ENCODE measurements at regions not wholly inside any gene's neighbourhood (a gene's known extent, or its start where the extent isn't known, plus 50 kb on each side); places are given as distances from the start of the nearest gene placed in this dataset.

DNA sequence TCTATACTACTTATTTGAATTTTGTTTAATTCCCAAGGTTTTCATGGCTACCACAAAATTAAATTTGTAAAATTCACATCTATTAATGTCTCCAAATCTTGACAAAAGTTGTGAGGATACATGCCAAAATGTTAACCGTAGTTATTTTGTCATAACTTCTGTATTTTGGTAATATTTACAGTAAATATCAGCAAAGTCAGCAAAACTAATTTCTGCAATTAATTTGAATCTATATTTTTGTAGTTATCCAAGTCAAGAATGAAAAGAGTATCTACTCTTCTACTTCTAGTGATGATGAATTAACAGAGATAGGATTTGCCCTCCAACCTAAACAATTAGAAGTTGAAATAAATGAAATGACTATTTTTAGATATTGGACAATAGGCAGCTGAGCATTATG lies 238.9 kb downstream of the CYP26B1 start:
- 83 to 96% (median 96%) methylated on average over 1 of the region's 1 CpG for WGBS, 3 donors
- no peak overlapping the region for H3K27ac ChIP-seq (ENCODE audit: low read depth, low read length)

DNA sequence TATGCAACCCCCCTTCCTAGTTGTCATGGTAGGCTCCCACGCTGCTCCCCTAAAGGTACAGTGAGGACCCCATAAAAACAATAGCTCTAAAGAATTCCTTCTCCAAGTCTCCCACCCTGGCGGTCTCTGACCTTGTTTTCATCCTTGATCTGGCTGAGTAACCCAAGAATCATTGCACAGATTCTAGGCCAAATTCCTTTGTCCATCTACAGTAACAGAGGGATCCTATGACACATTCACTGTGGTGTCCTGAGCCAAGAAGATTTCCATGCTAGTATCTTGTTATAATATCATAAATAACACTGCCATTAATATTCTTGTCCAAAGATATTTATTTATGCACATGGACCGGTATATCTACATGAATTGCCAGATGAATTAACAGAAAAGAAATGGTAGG lies 240.2 kb downstream of the CYP26B1 start:
- no peak overlapping the region for H3K27ac ChIP-seq (ENCODE audit: low read depth, low read length)
- WGBS, 3 donors: 84 to 90% (median 85%) methylated on average over 3 of the region's 3 CpGs

DNA sequence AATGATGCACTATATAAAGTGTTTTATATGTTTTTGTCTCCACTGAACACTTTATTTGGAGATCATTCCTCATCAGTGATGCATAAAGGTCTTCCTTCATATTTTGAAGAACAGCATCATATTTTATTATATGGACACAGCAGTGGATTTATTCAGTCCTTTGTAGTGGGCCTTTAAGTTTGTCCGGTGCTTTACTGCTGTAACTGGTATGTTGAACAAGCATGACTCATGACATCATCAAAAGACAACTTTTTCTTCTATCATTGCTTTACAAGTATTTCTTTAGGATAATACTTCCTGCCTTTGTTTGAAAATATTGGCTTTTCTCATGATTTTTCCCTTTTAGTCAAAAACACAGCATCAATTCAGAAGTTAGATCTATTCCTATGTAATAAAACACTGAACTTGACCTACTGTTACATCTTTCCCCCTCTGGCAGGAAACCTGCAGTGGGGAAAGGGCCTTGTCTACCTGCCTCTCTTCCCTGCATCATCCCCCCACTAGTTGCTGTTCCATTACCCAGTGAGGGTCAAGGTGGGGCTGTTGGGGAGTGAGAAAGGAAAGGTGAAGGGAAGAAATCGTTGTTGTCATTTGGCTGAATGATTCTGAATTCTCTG lies 241.2 kb downstream of the CYP26B1 start:
- 75 to 95% (median 90%) methylated on average over 2 of the region's 2 CpGs for WGBS, 3 donors
- no peak overlapping the region for H3K27ac ChIP-seq (ENCODE audit: low read depth, low read length)

DNA sequence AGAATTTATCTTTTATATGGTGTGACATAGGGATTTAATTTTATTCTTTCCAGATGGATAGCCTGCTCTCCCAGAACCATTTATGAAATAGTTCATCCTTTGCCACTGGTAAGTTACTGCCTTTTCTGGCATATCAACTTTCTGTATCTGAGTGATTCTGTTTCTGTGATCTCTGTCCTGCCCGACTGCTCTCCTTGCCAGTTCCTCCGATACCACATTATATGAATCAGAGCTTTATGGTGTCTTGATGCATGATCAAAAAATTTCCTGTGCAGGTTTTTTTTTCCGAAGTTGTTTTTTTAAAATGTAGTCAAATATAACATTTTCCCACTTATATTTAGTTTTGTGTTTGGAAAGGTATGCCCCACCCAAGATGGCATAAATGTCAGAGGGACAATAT lies 242.5 kb downstream of the CYP26B1 start:
- no peak overlapping the region for H3K27ac ChIP-seq (ENCODE audit: low read depth, low read length)
- WGBS, 3 donors: 81 to 91% (median 89%) methylated on average over 3 of the region's 3 CpGs

DNA sequence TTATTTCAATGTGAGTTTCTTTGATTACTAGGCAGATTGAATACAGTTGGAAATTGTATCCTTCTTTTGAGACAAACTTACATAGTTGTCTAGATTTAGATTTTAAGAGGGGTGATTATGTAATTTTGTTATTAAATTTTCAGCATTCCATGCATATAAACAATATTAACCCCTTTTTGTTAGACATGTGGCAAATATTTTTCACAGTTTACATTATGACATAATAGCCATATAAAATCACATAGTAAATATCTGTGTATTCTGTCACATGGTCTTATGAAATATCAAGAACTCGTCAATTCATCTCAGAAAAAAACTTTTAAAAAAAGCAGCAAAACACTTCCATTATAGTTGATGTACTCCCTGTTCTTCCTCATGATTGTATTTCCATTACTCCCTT lies 243.8 kb downstream of the CYP26B1 start:
- H3K27ac ChIP-seq (ENCODE audit: low read depth, low read length): no peak overlapping the region
- 79 to 86% (median 84%) methylated on average over 1 of the region's 1 CpG for WGBS, 3 donors

DNA sequence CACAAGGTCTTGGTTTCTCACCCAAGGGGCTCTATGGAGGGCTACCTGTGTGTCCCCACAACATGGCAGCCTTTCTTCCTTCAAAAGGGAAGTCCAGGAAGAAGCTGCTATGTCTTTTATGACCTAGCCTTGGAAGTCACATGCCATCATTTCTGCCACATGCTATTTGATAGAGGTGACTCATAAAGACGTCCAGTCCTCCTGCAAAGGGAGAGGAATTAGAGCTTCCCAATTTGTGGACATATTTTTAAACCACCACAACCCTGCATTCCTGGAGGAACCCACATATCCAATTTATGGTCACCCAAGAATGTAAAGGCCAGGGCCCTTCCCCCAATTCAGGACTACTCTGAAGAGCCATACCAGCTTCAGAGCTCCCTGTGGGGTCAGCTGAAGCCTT lies 246.2 kb downstream of the CYP26B1 start:
- 65 to 91% (median 73%) methylated on average over 1 of the region's 1 CpG for WGBS, 3 donors
- no peak overlapping the region for H3K27ac ChIP-seq (ENCODE audit: low read depth, low read length)

DNA sequence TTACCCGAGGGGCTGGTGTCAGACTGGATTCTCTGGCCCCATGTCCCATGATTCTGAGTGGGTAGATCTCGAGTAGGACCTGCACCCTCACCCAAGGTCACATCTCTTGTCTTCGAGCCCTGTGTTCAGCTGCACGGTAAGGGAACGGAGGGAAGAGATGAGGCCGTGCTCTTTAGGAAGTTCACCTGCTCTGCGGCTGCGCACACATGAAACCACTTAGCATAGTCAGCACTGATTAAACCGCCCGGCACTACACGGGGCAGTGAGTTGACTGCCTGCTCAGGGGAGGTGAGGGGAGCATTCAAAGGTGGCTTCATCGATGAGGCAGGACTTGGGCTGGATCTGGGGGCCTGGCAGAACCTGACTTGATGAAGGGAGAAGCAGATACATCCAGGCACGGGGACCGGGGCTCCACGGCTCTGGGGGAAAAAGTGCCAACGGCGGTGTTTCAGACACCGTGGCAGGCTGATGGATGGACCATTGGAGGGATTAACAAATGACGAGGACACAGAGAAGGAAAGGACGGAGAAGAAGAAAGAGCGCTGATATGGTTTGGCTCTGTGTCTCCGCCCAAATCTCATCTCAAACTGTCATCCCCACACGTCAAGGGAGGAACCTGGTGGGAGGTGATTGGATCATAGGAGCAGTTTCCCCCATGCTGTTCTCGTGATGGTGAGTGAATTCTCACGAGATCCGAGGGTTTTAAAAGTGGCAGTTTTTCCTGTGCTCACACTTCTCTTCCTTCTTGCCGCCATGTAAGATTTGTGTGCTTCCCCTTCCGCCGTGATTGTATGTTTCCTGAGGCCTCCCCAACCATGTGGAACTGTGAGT lies 248.6 kb downstream of the CYP26B1 start:
- 71 to 80% (median 76%) methylated on average over 29 of the region's 29 CpGs for WGBS, 3 donors

DNA sequence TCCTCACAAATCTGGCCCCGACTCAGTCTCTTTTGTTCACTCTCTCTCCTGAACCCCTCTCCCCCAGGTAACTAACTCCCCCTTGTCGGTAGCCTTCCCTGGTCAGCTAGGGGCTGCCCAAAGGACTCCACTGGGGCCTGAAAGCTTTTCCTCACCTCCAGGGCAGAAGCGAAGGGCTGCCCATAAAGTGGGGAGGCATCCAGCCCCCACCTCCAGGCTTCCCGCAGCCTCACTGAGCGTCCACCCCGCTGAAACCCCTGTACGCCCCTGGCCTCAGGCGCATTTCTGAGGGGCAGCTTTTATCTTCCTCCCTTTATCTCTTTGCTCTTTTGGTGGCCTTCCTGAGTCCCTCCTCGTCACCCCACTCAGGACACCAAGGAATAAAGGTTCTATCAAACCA lies 249.3 kb downstream of the CYP26B1 start:
- 88 to 92% (median 90%) methylated on average over 9 of the region's 9 CpGs for WGBS, 3 donors
- no peak overlapping the region for H3K27ac ChIP-seq (ENCODE audit: low read depth, low read length)

More for the DNA sequence above, 248.6 kb downstream of the CYP26B1 start:
- no peak overlapping the region for H3K27ac ChIP-seq (ENCODE audit: low read depth, low read length)

DNA sequence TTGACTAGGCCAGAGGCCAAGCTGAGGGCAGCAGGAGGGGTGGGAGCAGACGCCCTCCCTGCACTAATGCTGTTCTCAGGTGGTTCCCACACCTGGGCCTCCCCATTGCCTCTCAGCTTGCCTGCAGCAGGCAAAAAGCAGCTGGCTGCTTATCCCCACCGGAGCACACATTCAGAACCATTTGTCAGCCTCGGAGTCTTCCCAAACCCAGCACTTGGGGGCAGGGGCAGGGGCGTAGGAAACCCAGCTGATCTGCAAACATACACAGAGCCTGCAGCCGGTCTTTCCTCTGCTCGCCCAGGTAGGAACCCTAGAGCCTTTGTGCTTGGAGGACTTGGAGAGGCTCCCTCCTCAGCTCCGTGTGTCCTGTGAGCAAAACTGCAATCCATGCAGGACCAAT lies 249.8 kb downstream of the CYP26B1 start:
- WGBS, 3 donors: 65 to 88% (median 85%) methylated on average over 7 of the region's 7 CpGs
- no peak overlapping the region for H3K27ac ChIP-seq (ENCODE audit: low read depth, low read length)

DNA sequence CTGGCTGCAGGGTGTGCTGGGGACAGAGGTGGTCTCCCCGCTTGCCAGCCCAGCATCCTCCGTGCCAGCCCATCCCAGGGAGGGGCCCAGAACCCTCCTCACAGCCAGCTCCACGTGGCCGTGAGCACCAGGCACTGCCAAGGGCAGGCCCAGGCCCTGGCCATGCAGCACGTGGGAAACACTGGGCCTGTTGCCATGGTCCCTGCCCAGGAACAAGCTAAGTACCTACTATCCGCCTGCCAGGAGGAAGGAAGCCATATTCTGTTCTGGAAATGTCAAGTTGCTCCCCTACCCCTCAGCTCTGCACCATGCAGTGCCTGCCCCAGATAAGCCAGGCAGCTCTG lies 250.6 kb downstream of the CYP26B1 start:
- 75 to 84% (median 78%) methylated on average over 6 of the region's 6 CpGs for WGBS, 3 donors

DNA sequence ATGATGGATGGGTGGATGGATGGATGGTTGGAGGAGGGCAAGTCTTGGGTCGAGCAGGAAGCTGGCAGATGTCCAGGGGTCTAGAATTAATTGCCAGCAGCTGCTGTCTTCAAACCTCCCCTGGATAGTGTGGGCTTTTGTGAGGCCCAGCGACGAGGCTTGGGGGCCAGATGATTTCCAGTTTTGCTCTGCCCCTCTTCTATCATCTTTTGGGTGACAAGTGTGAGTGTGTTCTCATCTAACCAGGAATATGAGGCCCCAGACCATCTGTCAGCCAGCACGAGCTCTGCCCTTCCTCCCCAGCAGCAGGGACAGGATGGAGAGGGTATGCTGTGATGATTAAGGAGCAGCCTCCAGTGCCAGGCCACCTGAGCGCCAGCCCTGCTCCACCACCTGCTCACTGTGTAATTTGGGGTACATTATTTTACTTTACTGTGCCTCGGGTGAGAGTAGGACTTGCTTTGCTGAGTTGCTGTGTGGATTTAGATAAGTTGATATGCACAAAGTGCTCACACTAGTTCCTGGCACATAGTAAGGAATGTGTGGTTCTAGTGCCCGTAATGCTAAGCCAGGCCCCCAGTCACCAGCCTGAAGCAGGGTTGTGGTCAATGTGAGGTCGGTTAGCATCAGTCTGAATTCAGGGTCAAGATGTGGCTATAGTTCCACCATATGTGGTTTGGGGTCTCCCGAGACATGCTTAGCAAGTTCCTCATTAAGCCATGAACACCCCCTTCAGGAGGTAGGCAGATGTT lies 251.1 kb downstream of the CYP26B1 start:
- WGBS, 3 donors: 69 to 78% (median 71%) methylated on average over 9 of the region's 9 CpGs
- no peak overlapping the region for H3K27ac ChIP-seq (ENCODE audit: low read depth, low read length)

More for the DNA sequence above, 250.6 kb downstream of the CYP26B1 start:
- no peak overlapping the region for H3K27ac ChIP-seq (ENCODE audit: low read depth, low read length)

DNA sequence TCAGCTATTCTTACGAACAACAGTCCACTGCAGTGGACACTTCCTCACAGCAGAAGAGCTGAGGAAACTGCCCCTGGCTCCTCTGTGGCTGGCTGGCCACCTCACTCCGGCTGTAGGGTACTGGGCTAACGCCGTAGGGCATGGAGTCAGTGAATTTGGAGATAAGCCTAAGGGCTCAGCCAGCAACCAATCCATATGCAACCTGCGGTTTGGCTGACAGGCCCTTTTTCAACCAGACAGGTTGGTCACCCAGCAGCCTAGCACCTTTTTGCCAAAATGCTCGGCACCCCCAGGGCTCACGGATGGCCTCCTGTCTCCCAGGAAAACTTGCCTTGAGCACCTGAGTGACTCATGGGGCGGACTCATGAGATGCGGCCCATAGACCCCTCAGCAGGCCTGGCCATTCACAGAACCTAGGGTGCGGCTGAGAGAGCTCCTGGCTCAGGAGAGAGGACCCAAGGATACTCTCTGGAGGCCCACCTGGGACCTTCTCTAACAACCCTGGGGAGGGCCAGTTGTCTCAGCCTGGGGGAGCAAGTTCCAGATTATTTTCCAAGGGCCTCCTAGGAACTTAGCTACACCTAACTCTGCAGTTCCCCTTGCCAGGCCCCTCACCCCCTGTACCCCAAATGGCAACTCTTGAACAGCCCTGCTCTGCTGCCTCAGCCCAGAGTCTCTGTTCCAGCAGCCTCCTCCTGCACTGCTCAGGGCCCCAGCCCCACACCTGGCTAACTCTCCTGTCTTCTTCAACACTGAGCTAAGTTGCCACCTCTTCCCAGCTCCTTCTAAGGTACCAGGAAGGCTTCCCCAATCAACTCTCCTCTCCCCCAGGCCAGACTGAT lies 252.1 kb downstream of the CYP26B1 start:
- WGBS, 3 donors: 87 to 96% (median 91%) methylated on average over 10 of the region's 10 CpGs
- no peak overlapping the region for H3K27ac ChIP-seq (ENCODE audit: low read depth, low read length)

DNA sequence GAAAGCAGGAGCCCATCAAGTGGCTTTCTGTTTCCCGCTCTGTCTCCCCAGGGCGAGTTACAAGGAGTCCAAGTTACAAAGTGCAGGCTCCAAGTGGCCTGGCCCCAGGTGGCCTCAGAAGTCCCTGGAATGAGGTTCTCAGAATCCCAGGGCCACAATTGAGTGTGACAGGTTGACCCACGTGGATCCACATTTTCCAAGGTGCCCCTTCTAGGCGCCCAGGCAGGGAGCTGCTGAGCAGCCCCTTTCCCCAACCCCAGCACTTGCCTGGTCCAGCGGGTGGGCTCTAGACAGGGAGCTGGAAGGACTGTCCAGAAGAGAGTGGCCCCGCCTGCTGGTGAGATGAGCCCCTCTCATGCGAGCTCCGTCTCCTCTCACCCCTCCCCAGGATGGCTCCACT lies 253.4 kb downstream of the CYP26B1 start:
- no peak overlapping the region for H3K27ac ChIP-seq (ENCODE audit: low read depth, low read length)
- WGBS, 3 donors: 76 to 88% (median 83%) methylated on average over 8 of the region's 8 CpGs

DNA sequence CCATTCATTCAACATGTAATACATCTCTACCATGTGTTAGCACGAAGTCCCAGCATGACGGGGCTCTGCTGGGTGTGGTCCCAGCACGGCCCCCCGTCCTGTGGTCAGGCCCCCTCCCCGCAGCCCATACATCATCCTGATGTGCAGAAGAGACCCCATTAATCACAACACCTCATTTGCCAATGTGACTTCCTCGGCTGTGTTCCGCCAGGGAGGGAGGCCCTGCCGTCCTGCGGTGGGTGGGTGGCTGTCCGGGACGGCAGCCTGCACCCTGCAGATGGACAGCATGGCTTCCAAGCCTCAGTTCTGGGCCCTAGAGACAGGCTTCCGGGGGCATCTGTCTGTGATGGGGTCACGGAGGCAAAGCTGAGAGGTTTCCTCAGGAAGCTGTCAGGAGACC lies 254.0 kb downstream of the CYP26B1 start:
- no peak overlapping the region for H3K27ac ChIP-seq (ENCODE audit: low read depth, low read length)
- 61 to 68% (median 66%) methylated on average over 13 of the region's 13 CpGs for WGBS, 3 donors

DNA sequence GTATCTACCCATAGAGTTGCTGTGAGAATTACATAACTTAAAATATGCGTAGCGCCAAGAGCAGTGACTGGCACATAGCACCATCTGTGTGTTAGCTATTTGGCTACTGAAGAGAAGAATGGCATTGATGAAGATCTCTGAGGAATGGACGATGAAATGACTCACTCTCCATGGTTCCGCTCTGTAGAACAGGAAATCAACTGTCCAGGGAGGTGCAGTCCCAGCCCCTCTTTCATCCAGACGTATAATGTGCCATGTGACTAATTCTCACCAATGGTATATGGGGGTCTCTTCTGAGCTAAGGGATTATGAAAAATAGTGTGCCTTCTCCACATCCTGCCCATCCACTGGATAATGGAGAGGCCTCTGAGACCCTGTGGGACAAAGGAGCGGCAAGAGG lies 254.8 kb downstream of the CYP26B1 start:
- no peak overlapping the region for H3K27ac ChIP-seq (ENCODE audit: low read depth, low read length)
- 85 to 89% (median 87%) methylated on average over 6 of the region's 6 CpGs for WGBS, 3 donors

DNA sequence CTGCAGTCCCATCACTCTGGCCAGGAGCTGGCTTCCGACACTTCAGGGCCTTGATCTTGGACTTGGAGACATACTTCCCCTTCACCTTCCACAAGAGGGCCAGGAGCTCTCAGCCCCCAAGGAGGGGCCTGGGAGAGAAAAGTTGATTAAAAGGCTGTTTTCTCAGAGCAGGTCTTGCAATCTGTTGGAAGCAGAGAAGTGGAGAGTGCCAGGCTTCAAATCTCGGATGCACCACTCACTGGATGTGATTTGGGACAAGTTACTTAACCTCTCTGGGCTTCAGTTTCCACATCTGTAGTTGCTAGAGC lies 255.3 kb downstream of the CYP26B1 start:
- no peak overlapping the region for H3K27ac ChIP-seq (ENCODE audit: low read depth, low read length)
- 76 to 79% (median 76%) methylated on average over 2 of the region's 2 CpGs for WGBS, 3 donors

DNA sequence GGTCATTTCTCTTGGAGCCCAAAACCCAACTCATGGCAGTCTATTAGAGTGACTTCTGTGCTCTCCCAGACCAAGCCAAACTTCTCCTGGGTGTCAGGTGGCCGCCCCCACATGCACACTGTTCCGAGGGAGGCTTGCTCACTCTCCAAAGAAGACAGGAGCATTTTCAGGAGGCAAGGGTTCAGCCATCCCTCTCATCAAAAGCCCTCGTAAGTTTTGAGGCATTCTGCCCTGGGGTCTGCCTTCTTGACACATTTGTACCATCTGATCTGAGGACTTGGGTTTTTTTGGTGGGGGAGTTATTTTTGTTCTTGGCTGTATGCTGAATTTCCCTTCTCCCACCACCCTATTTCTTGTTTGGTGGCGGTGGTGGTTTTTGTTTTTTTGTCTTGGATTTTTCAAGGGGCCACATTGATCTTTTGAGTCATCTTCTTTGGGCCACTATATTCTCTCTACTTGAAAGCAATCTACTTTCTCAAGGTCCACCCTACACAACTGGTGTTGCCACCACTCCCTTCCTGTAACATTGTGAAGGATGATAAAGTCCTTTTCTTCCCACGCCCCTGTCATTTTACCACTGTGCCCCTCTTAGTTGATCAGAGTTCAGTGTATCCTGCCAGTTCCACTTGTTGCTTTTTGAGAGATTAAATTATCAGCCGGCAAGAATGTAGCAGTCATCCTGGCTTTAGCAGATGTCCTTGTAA lies 255.8 kb downstream of the CYP26B1 start:
- WGBS, 3 donors: 73 to 87% (median 84%) methylated on average over 6 of the region's 6 CpGs
- no peak overlapping the region for H3K27ac ChIP-seq (ENCODE audit: low read depth, low read length)

DNA sequence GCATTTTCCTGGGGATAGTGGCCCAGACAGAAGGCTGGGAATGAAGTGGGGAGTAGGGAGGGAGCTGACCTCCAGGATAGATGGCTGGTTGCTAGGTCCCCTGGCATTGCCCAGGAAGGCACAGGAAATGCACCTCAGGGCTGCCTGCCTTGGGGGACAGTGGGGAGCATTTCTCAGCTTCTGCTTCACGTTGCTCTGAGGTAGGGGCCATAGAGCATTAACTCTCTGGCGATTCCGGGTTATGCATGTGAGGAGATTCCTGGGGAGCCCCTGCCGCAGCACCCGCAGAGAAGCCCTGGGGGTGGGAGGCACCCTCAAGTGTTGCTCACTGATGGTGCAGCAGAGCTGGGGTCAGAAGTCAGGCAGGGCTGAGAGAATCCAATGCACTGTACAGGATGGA lies 256.5 kb downstream of the CYP26B1 start:
- 80 to 85% (median 82%) methylated on average over 5 of the region's 5 CpGs for WGBS, 3 donors
- no peak overlapping the region for H3K27ac ChIP-seq (ENCODE audit: low read depth, low read length)
